GM23338 (cell line): ENCODE measurements at regions not wholly inside any gene's neighbourhood (a gene's known extent, or its start where the extent isn't known, plus 50 kb on each side); places are given as distances from the start of the nearest gene placed in this dataset.

Experiments
- ATAC-seq: fragments of 200-7000 bp; cut with Tn5 transposase; 3 replicates; pipeline ENCODE4 v1.9.1; 2020
- DNase-seq: peaks from one replicate; pipeline ENCODE4 v3.0.0-alpha.2; 2015; ENCODE audit warnings: low spot score
- H2AFZ ChIP-seq: fragments of 200-600 bp; sonication (generic); 2 replicates; pipeline ENCODE4 v1.8.0; 2016; ENCODE audit warnings: antibody characterized with exemption, mild to moderate bottlenecking, moderate library complexity
- H3F3A ChIP-seq: fragments of 200-600 bp; sonication (generic); replicated peaks from 2 replicates; pipeline ENCODE4 v1.8.0; 2017; ENCODE audit warnings: antibody characterized with exemption, mixed run types, low read depth
- H3K27ac ChIP-seq: fragments of 200-600 bp; sonication (generic); 2 replicates; pipeline ENCODE4 v1.6.1; 2016; ENCODE audit warnings: low read depth
- H3K27me3 ChIP-seq: fragments of 200-600 bp; sonication (generic); 2 replicates; pipeline ENCODE4 v1.8.0; 2016; ENCODE audit warnings: mild to moderate bottlenecking, mixed run types, moderate library complexity; ENCODE audit not compliant: insufficient read depth
- H3K36me3 ChIP-seq: fragments of 200-600 bp; sonication (generic); 2 replicates; pipeline ENCODE4 v1.8.0; 2016; ENCODE audit warnings: mild to moderate bottlenecking; ENCODE audit not compliant: insufficient read depth
- H3K4me1 ChIP-seq: fragments of 200-600 bp; sonication (generic); 2 replicates; pipeline ENCODE4 v1.8.0; 2016; ENCODE audit warnings: mild to moderate bottlenecking, moderate library complexity; ENCODE audit not compliant: insufficient read depth
- H3K4me2 ChIP-seq: fragments of 200-600 bp; sonication (generic); 2 replicates; pipeline ENCODE4 v1.7.1; 2017; ENCODE audit warnings: mixed run types
- H3K4me3 ChIP-seq: fragments of 200-600 bp; sonication (generic); 2 replicates; pipeline ENCODE4 v1.6.1; 2016; ENCODE audit warnings: mixed run types
- H3K79me2 ChIP-seq: fragments of 200-600 bp; sonication (generic); replicated peaks from 2 replicates; pipeline ENCODE4 v1.8.0; 2017; ENCODE audit warnings: mild to moderate bottlenecking; ENCODE audit not compliant: insufficient read depth
- H3K9me2 ChIP-seq: fragments of 200-600 bp; sonication (generic); 2 replicates; pipeline ENCODE4 v1.8.0; 2017; ENCODE audit not compliant: insufficient read depth
- H4K20me1 ChIP-seq: fragments of 200-600 bp; sonication (generic); replicated peaks from 2 replicates; pipeline ENCODE4 v1.8.0; 2017; ENCODE audit warnings: mild to moderate bottlenecking; ENCODE audit not compliant: insufficient read depth
- H3K27ac Mint-ChIP-seq: 2 replicates; pipeline ENCODE4 v1.8.0; 2020; ENCODE audit warnings: inconsistent platforms, mild to moderate bottlenecking, moderate library complexity, mixed read lengths
- H3K27me3 Mint-ChIP-seq: 3 replicates; pipeline ENCODE4 v1.8.0; 2022; ENCODE audit warnings: low read depth, mild to moderate bottlenecking, moderate library complexity, mixed read lengths, inconsistent platforms; ENCODE audit not compliant: insufficient read depth, poor library complexity
- H3K36me3 Mint-ChIP-seq: 3 replicates; pipeline ENCODE4 v1.8.0; 2021; ENCODE audit warnings: low read depth, mild to moderate bottlenecking, inconsistent platforms, moderate library complexity, mixed read lengths
- H3K4me1 Mint-ChIP-seq: 3 replicates; pipeline ENCODE4 v1.8.0; 2020; ENCODE audit warnings: mild to moderate bottlenecking, inconsistent platforms, mixed read lengths
- H3K4me3 Mint-ChIP-seq: 3 replicates; pipeline ENCODE4 v1.8.0; 2021; ENCODE audit warnings: moderate library complexity, mild to moderate bottlenecking, inconsistent platforms, mixed read lengths
- H3K9me3 Mint-ChIP-seq: 3 replicates; pipeline ENCODE4 v1.8.0; 2020; ENCODE audit warnings: moderate library complexity, mild to moderate bottlenecking, inconsistent platforms, mixed read lengths
- CREB1 ChIP-seq: fragments of 250-450 bp; sonication (Bioruptor Pico); IDR thresholded peaks from 2 replicates; pipeline ENCODE4 v1.5.0; 2020; ENCODE audit warnings: low read depth, mild to moderate bottlenecking, moderate library complexity
- EZH2phosphoT487 ChIP-seq: fragments of 200-600 bp; sonication (generic); IDR thresholded peaks from one replicate; pipeline ENCODE4 v1.8.1; 2018; ENCODE audit warnings: antibody characterized with exemption; ENCODE audit not compliant: unreplicated experiment
- JUNB ChIP-seq: IDR thresholded peaks from one replicate; pipeline ENCODE4 v1.6.1; 2016; ENCODE audit warnings: antibody characterized with exemption; ENCODE audit not compliant: unreplicated experiment
- NANOG ChIP-seq: IDR thresholded peaks from 2 replicates; pipeline ENCODE4 v1.6.1; 2016; ENCODE audit warnings: antibody characterized with exemption, borderline replicate concordance
- POLR2AphosphoS5 ChIP-seq: IDR thresholded peaks from 2 replicates; pipeline ENCODE4 v1.6.1; 2016; ENCODE audit warnings: antibody characterized with exemption, low read depth
- STAT1 ChIP-seq: IDR thresholded peaks from one replicate; pipeline ENCODE4 v1.6.1; 2016; ENCODE audit warnings: antibody characterized with exemption; ENCODE audit not compliant: unreplicated experiment
- ZNF114 ChIP-seq: fragments of 250-450 bp; sonication (Bioruptor Pico); IDR thresholded peaks from 2 replicates; pipeline ENCODE4 v1.5.0; 2020; ENCODE audit warnings: mild to moderate bottlenecking, moderate library complexity
- ZNF331 ChIP-seq: fragments of 250-450 bp; sonication (Bioruptor Pico); IDR thresholded peaks from 2 replicates; pipeline ENCODE4 v1.5.0; 2020; ENCODE audit warnings: low read depth, mild to moderate bottlenecking, moderate library complexity
- ZNF462 ChIP-seq: fragments of 250-450 bp; sonication (Bioruptor Pico); IDR thresholded peaks from 2 replicates; pipeline ENCODE4 v1.5.0; 2020; ENCODE audit warnings: mild to moderate bottlenecking, moderate library complexity
- TF ChIP-seq, protein P1 (sequence below): IDR thresholded peaks from 2 replicates; pipeline ENCODE4 v1.6.1; 2016; ENCODE audit warnings: antibody characterized with exemption
- TF ChIP-seq, protein P2 (sequence below), 2 experiments: fragments of 200-600 bp in 1 of 2; sonication (generic) in 1 of 2; conservative IDR thresholded peaks; 2 replicates each; pipeline versions ENCODE4 v1.5.1 to v1.6.1; 2016 to 2017; ENCODE audit warnings: antibody characterized with exemption in 2 of 2, low read depth in 2 of 2, mild to moderate bottlenecking in 2 of 2, moderate library complexity in 1 of 2

DNA sequence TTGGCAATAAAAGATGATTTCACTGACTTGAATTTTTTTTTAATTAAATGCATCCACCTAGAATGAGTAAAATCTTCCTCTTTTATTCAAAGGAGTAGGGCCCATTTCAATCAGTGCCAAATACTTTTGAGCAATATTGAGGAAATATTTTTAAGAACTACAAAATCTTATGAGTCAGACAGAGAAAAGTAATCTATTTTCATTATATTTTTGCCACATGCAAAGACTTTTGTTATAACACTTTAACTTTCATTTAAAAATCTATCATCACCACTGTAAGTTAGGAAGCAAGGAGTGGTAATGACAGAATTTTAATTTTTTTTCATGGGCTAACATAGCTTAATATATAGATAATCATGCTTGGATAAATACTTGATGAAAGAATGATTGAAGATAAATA, 345.2 kb upstream of the KITLG start:
- DNase-seq (no peak), ATAC-seq (no peak)
- Mint-ChIP-seq H3K9me3 (no peaks in the 10 kb centered on the region), H3K4me3 (no peak overlapping the region), H3K36me3 (no peaks in the 10 kb centered on the region), H3K27me3 (peaks cover 2% of the 10 kb centered on the region), H3K4me1 (peaks cover 18% of the 10 kb centered on the region), H3K27ac (no peak overlapping the region)
- H2AFZ ChIP-seq: no peak overlapping the region
- H3K4me1 ChIP-seq: peaks cover 19% of the 10 kb centered on the region
- no peak overlapping the region for H3K4me2 ChIP-seq
- no peaks in the 10 kb centered on the region for H3K79me2 ChIP-seq
- no peak for TF ChIP-seq NANOG
- no peak for TF ChIP-seq CREB1 (CRISPR knock-in tag)
- no peak for TF ChIP-seq POLR2AphosphoS5
- no peaks in the 10 kb centered on the region for H3K36me3 ChIP-seq
- no peaks in the 10 kb centered on the region for H3K27me3 ChIP-seq
- H3K9me2 ChIP-seq: no peaks in the 10 kb centered on the region
- H3K27ac ChIP-seq: no peak overlapping the region
- H3F3A ChIP-seq: no peaks in the 10 kb centered on the region
- H4K20me1 ChIP-seq: no peaks in the 10 kb centered on the region
- H3K4me3 ChIP-seq: no peak overlapping the region

DNA sequence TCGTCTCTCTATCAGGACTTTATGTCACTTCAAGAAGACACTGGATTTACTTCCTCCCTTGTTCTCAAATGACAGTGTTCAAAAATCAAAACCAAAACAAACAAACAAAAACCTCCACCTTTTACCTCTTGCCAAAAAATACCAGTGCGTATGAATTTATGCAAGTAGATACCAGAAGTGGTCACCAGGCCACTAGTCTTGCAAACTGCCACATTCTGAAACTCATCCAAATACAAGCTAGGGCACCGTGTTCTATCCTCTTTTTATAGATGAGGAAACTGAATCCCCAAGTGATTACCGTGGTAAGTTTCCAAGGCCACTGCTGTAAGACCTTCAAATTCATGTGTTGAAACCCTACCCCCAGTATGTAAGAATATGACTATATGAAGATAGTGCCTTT, 343.9 kb upstream of the KITLG start:
- H2AFZ ChIP-seq: no peak overlapping the region
- no peaks in the 10 kb centered on the region for H3K9me2 ChIP-seq
- Mint-ChIP-seq H3K36me3 (no peaks in the 10 kb centered on the region), H3K27ac (no peak overlapping the region; the same call in 1 of the 2 replicates), H3K9me3 (0 out of 3 replicates have a peak, but pooled peaks cover 2% of the 10 kb centered on the region), H3K4me3 (no peak overlapping the region), H3K27me3 (peaks cover 2% of the 10 kb centered on the region), H3K4me1 (peaks cover 18% of the 10 kb centered on the region)
- no peaks in the 10 kb centered on the region for H3K79me2 ChIP-seq
- no peak overlapping the region for H3K4me2 ChIP-seq
- no peak overlapping the region for H3K4me3 ChIP-seq
- no peaks in the 10 kb centered on the region for H3K27me3 ChIP-seq
- H4K20me1 ChIP-seq: no peaks in the 10 kb centered on the region
- DNase-seq (no peak), ATAC-seq (no peak)
- no peak overlapping the region for H3K27ac ChIP-seq
- TF ChIP-seq CREB1 (CRISPR knock-in tag) (no peak), POLR2AphosphoS5 (no peak), STAT1 (no peak), ZNF331 (CRISPR knock-in tag) (no peak), JUNB (no peak), EZH2phosphoT487 (no peak), ZNF462 (CRISPR knock-in tag) (no peak), NANOG (no peak), ZNF114 (CRISPR knock-in tag) (no peak)
- TF ChIP-seq, protein P1, sequence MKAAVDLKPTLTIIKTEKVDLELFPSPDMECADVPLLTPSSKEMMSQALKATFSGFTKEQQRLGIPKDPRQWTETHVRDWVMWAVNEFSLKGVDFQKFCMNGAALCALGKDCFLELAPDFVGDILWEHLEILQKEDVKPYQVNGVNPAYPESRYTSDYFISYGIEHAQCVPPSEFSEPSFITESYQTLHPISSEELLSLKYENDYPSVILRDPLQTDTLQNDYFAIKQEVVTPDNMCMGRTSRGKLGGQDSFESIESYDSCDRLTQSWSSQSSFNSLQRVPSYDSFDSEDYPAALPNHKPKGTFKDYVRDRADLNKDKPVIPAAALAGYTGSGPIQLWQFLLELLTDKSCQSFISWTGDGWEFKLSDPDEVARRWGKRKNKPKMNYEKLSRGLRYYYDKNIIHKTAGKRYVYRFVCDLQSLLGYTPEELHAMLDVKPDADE: no peak
- TF ChIP-seq, protein P2, sequence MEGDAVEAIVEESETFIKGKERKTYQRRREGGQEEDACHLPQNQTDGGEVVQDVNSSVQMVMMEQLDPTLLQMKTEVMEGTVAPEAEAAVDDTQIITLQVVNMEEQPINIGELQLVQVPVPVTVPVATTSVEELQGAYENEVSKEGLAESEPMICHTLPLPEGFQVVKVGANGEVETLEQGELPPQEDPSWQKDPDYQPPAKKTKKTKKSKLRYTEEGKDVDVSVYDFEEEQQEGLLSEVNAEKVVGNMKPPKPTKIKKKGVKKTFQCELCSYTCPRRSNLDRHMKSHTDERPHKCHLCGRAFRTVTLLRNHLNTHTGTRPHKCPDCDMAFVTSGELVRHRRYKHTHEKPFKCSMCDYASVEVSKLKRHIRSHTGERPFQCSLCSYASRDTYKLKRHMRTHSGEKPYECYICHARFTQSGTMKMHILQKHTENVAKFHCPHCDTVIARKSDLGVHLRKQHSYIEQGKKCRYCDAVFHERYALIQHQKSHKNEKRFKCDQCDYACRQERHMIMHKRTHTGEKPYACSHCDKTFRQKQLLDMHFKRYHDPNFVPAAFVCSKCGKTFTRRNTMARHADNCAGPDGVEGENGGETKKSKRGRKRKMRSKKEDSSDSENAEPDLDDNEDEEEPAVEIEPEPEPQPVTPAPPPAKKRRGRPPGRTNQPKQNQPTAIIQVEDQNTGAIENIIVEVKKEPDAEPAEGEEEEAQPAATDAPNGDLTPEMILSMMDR (conservative IDR thresholded peaks at IDR 0.05; ENCODE audit: low read depth in 2 of 2): no peak
- H3F3A ChIP-seq: no peaks in the 10 kb centered on the region
- no peaks in the 10 kb centered on the region for H3K36me3 ChIP-seq
- H3K4me1 ChIP-seq: peaks cover 19% of the 10 kb centered on the region
